Liver (tissue), 8 donors: ENCODE measurements at regions not wholly inside any gene's neighbourhood (a gene's known extent, or its start where the extent isn't known, plus 50 kb on each side); places are given as distances from the start of the nearest gene placed in this dataset.

ENCODE experiments used
- DNase-seq: peaks from one replicate; pipeline ENCODE4 v3.0.0-alpha.2; 2017; ENCODE audit warnings: low spot score
- H3K27ac ChIP-seq, 2 donors: one replicate each; pipeline ENCODE4 v1.7.0; 2013; ENCODE audit warnings: inconsistent platforms in 2 of 2, low read length in 2 of 2, control low read depth in 1 of 2, low read depth in 1 of 2, mild to moderate bottlenecking in 1 of 2
- H3K27me3 ChIP-seq, 4 donors: one replicate each; pipeline versions ENCODE4 v1.6.1 to v1.7.0; 2013; ENCODE audit warnings: low read length in 3 of 4, inconsistent platforms in 1 of 4, mild to moderate bottlenecking in 1 of 4, moderate library complexity in 1 of 4; ENCODE audit not compliant: control insufficient read depth in 4 of 4, insufficient read depth in 4 of 4
- H3K36me3 ChIP-seq, 4 donors: one replicate each; pipeline versions ENCODE4 v1.6.1 to v1.7.0; 2013; ENCODE audit warnings: low read length in 3 of 4, mild to moderate bottlenecking in 3 of 4, low read depth in 1 of 4, moderate library complexity in 1 of 4; ENCODE audit not compliant: control insufficient read depth in 4 of 4, insufficient read depth in 3 of 4
- H3K4me1 ChIP-seq, 4 donors: one replicate each; pipeline versions ENCODE4 v1.6.1 to v1.7.0; 2013; ENCODE audit warnings: low read length in 3 of 4, mild to moderate bottlenecking in 3 of 4, moderate library complexity in 1 of 4; ENCODE audit not compliant: control insufficient read depth in 4 of 4, insufficient read depth in 4 of 4
- H3K4me3 ChIP-seq, 3 donors: one replicate each; pipeline versions ENCODE4 v1.6.1 to v1.7.0; 2013; ENCODE audit warnings: low read length in 3 of 3, control low read depth in 1 of 3, low read depth in 1 of 3, mild to moderate bottlenecking in 1 of 3
- H3K9ac ChIP-seq, 2 donors: one replicate each; pipeline ENCODE4 v1.7.0; 2013; ENCODE audit warnings: low read length in 2 of 2, mild to moderate bottlenecking in 2 of 2, moderate library complexity in 2 of 2, control low read depth in 1 of 2, low read depth in 1 of 2
- H3K9me3 ChIP-seq, 4 donors: one replicate each; pipeline versions ENCODE4 v1.6.1 to v1.7.0; 2013; ENCODE audit warnings: low read length in 3 of 4; ENCODE audit not compliant: control insufficient read depth in 4 of 4
- EGR1 ChIP-seq, 2 donors: IDR thresholded peaks; 2 replicates each; pipeline ENCODE4 v1.6.1; 2016 to 2018; ENCODE audit warnings: antibody characterized with exemption in 2 of 2, low read depth in 2 of 2
- FOXA1 ChIP-seq: IDR thresholded peaks from 2 replicates; pipeline ENCODE4 v1.6.1; 2016; ENCODE audit warnings: antibody characterized with exemption
- FOXA2 ChIP-seq: IDR thresholded peaks from 2 replicates; pipeline ENCODE4 v1.6.1; 2016; ENCODE audit warnings: antibody characterized with exemption
- GABPA ChIP-seq, 2 donors: IDR thresholded peaks in 1 of 2; conservative IDR thresholded peaks in 1 of 2; 2 replicates each; pipeline ENCODE4 v1.6.1; 2016; ENCODE audit warnings: antibody characterized with exemption in 2 of 2, mild to moderate bottlenecking in 1 of 2, moderate library complexity in 1 of 2
- HNF4A ChIP-seq, 2 donors: conservative IDR thresholded peaks; 2 replicates each; pipeline ENCODE4 v1.6.1; 2016; ENCODE audit warnings: antibody characterized with exemption in 2 of 2, mild to moderate bottlenecking in 2 of 2
- HNF4G ChIP-seq: IDR thresholded peaks from 2 replicates; pipeline ENCODE4 v1.6.1; 2016; ENCODE audit warnings: antibody characterized with exemption
- JUND ChIP-seq, 2 donors: IDR thresholded peaks; 2 replicates each; pipeline ENCODE4 v1.6.1; 2016; ENCODE audit warnings: antibody characterized with exemption in 2 of 2
- NR2F2 ChIP-seq: IDR thresholded peaks from 2 replicates; pipeline ENCODE4 v1.6.1; 2016; ENCODE audit warnings: antibody characterized with exemption
- RAD21 ChIP-seq, 2 donors: IDR thresholded peaks; 2 replicates each; pipeline ENCODE4 v1.6.1; 2016; ENCODE audit warnings: antibody characterized with exemption in 2 of 2, mild to moderate bottlenecking in 2 of 2
- RXRA ChIP-seq, 2 donors: IDR thresholded peaks; 2 replicates each; pipeline ENCODE4 v1.6.1; 2017 to 2018; ENCODE audit warnings: antibody characterized with exemption in 2 of 2, mild to moderate bottlenecking in 1 of 2
- SP1 ChIP-seq: IDR thresholded peaks from 2 replicates; pipeline ENCODE4 v1.6.1; 2018; ENCODE audit warnings: antibody characterized with exemption, mild to moderate bottlenecking
- TAF1 ChIP-seq: conservative IDR thresholded peaks from 2 replicates; pipeline ENCODE4 v1.6.1; 2016; ENCODE audit warnings: antibody characterized with exemption, mild to moderate bottlenecking
- YY1 ChIP-seq: IDR thresholded peaks from 2 replicates; pipeline ENCODE4 v1.6.1; 2016; ENCODE audit warnings: antibody characterized with exemption, mild to moderate bottlenecking
- WGBS: extraction: QIAGEN DNeasy Blood & Tissue Kit; methylation state at CpG from one replicate; pipeline ENCODE4 v1.1.7; 2013; 5-methylcytosine and 5-hydroxymethylcytosine counted together
- TF ChIP-seq, protein P1 (sequence below): fragments of 150-350 bp; IDR thresholded peaks from 2 replicates; pipeline ENCODE4 v1.5.1; 2017; ENCODE audit warnings: improper control_type of control experiment, low read depth, low read length; ENCODE audit not compliant: missing input control
- TF ChIP-seq, protein P2 (sequence below): IDR thresholded peaks from 2 replicates; pipeline ENCODE4 v1.6.1; 2016; ENCODE audit warnings: antibody characterized with exemption
- TF ChIP-seq, protein P3 (sequence below): IDR thresholded peaks from 2 replicates; pipeline ENCODE4 v1.6.1; 2016; ENCODE audit warnings: antibody characterized with exemption
- TF ChIP-seq, protein P4 (sequence below): IDR thresholded peaks from 2 replicates; pipeline ENCODE4 v1.6.1; 2016; ENCODE audit warnings: antibody characterized with exemption, mild to moderate bottlenecking
- TF ChIP-seq, protein P5 (sequence below): IDR thresholded peaks from 2 replicates; pipeline ENCODE4 v1.6.1; 2016; ENCODE audit warnings: antibody characterized with exemption
- donor health status: healthy.
- donor health status: healthy.
- donor health status: healthy.
- donor health status: healthy.
- donor health status: healthy.

DNA sequence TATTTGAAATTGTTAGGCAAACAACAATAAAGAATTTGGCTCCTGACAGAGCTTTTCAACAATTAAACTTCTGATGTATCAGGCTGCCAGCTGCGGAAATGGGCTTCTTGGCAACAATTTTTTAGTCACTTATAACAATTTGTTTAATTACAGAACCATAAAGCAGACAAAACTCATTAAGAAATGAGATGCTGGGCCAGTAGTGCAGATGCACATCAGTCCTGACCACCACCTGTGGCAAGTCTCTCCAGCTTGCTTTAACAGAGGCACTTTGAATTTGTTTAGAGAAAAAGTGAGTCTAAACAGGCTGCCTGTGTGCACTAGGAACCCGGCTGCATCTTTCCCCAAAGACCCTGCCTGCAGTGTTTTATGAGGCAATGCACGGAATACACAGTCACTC is 1124.4 kb downstream of the NXPH1 start:
- TF ChIP-seq HNF4G (no peak), RXRA (IDR thresholded peaks at IDR 0.05) (no peak), EGR1 (IDR thresholded peaks at IDR 0.05; ENCODE audit: low read depth in 2 of 2) (no peak), RAD21 (IDR thresholded peaks at IDR 0.05) (no peak), FOXA1 (no peak), TAF1 (no peak), GABPA (IDR thresholded peaks at IDR 0.05 in 1 of 2, conservative IDR thresholded peaks at IDR 0.05 in 1 of 2) (no peak), HNF4A (conservative IDR thresholded peaks at IDR 0.05) (no peak), JUND (IDR thresholded peaks at IDR 0.05) (no peak), NR2F2 (no peak), YY1 (no peak), FOXA2 (no peak), SP1 (no peak)
- TF ChIP-seq, protein P1, sequence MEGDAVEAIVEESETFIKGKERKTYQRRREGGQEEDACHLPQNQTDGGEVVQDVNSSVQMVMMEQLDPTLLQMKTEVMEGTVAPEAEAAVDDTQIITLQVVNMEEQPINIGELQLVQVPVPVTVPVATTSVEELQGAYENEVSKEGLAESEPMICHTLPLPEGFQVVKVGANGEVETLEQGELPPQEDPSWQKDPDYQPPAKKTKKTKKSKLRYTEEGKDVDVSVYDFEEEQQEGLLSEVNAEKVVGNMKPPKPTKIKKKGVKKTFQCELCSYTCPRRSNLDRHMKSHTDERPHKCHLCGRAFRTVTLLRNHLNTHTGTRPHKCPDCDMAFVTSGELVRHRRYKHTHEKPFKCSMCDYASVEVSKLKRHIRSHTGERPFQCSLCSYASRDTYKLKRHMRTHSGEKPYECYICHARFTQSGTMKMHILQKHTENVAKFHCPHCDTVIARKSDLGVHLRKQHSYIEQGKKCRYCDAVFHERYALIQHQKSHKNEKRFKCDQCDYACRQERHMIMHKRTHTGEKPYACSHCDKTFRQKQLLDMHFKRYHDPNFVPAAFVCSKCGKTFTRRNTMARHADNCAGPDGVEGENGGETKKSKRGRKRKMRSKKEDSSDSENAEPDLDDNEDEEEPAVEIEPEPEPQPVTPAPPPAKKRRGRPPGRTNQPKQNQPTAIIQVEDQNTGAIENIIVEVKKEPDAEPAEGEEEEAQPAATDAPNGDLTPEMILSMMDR, result no peak
- TF ChIP-seq, protein P2, sequence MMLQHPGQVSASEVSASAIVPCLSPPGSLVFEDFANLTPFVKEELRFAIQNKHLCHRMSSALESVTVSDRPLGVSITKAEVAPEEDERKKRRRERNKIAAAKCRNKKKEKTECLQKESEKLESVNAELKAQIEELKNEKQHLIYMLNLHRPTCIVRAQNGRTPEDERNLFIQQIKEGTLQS, result no peak
- TF ChIP-seq, protein P3, sequence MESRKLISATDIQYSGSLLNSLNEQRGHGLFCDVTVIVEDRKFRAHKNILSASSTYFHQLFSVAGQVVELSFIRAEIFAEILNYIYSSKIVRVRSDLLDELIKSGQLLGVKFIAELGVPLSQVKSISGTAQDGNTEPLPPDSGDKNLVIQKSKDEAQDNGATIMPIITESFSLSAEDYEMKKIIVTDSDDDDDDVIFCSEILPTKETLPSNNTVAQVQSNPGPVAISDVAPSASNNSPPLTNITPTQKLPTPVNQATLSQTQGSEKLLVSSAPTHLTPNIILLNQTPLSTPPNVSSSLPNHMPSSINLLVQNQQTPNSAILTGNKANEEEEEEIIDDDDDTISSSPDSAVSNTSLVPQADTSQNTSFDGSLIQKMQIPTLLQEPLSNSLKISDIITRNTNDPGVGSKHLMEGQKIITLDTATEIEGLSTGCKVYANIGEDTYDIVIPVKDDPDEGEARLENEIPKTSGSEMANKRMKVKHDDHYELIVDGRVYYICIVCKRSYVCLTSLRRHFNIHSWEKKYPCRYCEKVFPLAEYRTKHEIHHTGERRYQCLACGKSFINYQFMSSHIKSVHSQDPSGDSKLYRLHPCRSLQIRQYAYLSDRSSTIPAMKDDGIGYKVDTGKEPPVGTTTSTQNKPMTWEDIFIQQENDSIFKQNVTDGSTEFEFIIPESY, result no peak
- TF ChIP-seq, protein P4, sequence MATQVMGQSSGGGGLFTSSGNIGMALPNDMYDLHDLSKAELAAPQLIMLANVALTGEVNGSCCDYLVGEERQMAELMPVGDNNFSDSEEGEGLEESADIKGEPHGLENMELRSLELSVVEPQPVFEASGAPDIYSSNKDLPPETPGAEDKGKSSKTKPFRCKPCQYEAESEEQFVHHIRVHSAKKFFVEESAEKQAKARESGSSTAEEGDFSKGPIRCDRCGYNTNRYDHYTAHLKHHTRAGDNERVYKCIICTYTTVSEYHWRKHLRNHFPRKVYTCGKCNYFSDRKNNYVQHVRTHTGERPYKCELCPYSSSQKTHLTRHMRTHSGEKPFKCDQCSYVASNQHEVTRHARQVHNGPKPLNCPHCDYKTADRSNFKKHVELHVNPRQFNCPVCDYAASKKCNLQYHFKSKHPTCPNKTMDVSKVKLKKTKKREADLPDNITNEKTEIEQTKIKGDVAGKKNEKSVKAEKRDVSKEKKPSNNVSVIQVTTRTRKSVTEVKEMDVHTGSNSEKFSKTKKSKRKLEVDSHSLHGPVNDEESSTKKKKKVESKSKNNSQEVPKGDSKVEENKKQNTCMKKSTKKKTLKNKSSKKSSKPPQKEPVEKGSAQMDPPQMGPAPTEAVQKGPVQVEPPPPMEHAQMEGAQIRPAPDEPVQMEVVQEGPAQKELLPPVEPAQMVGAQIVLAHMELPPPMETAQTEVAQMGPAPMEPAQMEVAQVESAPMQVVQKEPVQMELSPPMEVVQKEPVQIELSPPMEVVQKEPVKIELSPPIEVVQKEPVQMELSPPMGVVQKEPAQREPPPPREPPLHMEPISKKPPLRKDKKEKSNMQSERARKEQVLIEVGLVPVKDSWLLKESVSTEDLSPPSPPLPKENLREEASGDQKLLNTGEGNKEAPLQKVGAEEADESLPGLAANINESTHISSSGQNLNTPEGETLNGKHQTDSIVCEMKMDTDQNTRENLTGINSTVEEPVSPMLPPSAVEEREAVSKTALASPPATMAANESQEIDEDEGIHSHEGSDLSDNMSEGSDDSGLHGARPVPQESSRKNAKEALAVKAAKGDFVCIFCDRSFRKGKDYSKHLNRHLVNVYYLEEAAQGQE, result no peak
- TF ChIP-seq, protein P5, sequence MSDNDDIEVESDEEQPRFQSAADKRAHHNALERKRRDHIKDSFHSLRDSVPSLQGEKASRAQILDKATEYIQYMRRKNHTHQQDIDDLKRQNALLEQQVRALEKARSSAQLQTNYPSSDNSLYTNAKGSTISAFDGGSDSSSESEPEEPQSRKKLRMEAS, result no peak
- Histone ChIP-seq H3K9ac (no peak overlapping the region), H3K4me1 (no peaks in the 10 kb centered on the region), H3K4me3 (no peak overlapping the region), H3K27ac (no peak overlapping the region), H3K27me3 (no peaks in the 10 kb centered on the region), H3K36me3 (no peaks in the 10 kb centered on the region), H3K9me3 (no peaks in the 10 kb centered on the region)
- WGBS, result 47% methylated on average over 3 of the region's 3 CpGs
- DNase-seq, result no peak

DNA sequence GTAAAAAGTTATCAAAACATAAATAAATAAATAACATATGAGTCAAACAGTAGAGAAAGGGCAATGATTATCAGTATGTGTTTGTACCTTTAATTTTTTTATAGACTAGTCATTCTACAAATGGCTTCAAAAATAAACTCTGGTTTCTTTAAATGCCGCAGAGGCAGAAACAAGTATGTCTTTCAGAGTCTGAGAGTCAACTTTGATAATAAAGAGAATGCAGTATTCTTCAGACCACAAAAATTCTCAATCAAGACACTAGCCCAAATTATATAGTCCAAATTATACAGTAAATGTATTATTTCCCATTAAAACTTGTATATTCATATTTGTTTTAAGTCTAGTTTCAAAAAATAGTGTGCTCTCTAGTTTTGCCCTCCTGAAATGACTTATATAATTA is 1142.3 kb downstream of the NXPH1 start:
- H3K27ac ChIP-seq, result no peak overlapping the region
- no peak for DNase-seq
- no peak overlapping the region for H3K4me3 ChIP-seq
- H3K36me3 ChIP-seq, result no peaks in the 10 kb centered on the region
- H3K27me3 ChIP-seq, result no peaks in the 10 kb centered on the region
- H3K9ac ChIP-seq, result no peak overlapping the region
- H3K9me3 ChIP-seq, result no peaks in the 10 kb centered on the region
- WGBS, result 73% methylated on average over 1 of the region's 1 CpG
- no peaks in the 10 kb centered on the region for H3K4me1 ChIP-seq
- TF ChIP-seq RXRA (IDR thresholded peaks at IDR 0.05) (no peak), FOXA1 (no peak), HNF4G (no peak)
- TF ChIP-seq, protein P1, result no peak
- TF ChIP-seq, protein P3, result no peak
